OCI-LY7 (cell line): ENCODE measurements at regions not wholly inside any gene's neighbourhood (a gene's known extent, or its start where the extent isn't known, plus 50 kb on each side); places are given as distances from the start of the nearest gene placed in this dataset.

ENCODE experiments used
- CTCF ChIP-seq: fragments of 200-600 bp; sonication (generic); conservative IDR thresholded peaks from 2 replicates; pipeline ENCODE4 v1.5.1; 2014; ENCODE audit warnings: mild to moderate bottlenecking, antibody characterized with exemption, low read length, moderate library complexity, mixed read lengths
- EZH2phosphoT487 ChIP-seq: fragments of 200-600 bp; sonication (generic); IDR thresholded peaks from 2 replicates; pipeline ENCODE4 v1.6.1; 2018; ENCODE audit warnings: low read depth, borderline replicate concordance, mild to moderate bottlenecking, mixed run types, antibody characterized with exemption, low read length, moderate library complexity, mixed read lengths

- TF ChIP-seq EZH2phosphoT487 (no peak), CTCF (no peak)
Observed at GRCh38 chr5:162372256-162372655, 304.7 kb downstream of the GABRG2 start.
